Neural progenitor cell (in vitro differentiated cells): ENCODE measurements at regions not wholly inside any gene's neighbourhood (a gene's known extent, or its start where the extent isn't known, plus 50 kb on each side); places are given as distances from the start of the nearest gene placed in this dataset.
"Not testable (repeated sequence)": the region's sequence is repeated elsewhere in the genome, so short reads cannot be mapped to it uniquely, and the experiment has no call there.

ENCODE experiments used
- DNase-seq: peaks from one replicate; pipeline ENCODE4 v3.0.0-alpha.2; 2016; ENCODE audit warnings: low spot score
- H2AFZ ChIP-seq: fragments of 200-600 bp; sonication (generic); replicated peaks from 2 replicates; pipeline ENCODE4 v1.6.1; 2016; ENCODE audit warnings: antibody characterized with exemption
- H3F3A ChIP-seq: fragments of 200-600 bp; sonication (generic); 2 replicates; pipeline ENCODE4 v1.6.1; 2016; ENCODE audit warnings: antibody characterized with exemption, low read depth
- H3K27ac ChIP-seq: fragments of 200-600 bp; sonication (generic); 2 replicates; pipeline ENCODE4 v1.5.1; 2016; ENCODE audit warnings: mild to moderate bottlenecking
- H3K27me3 ChIP-seq: fragments of 200-600 bp; sonication (generic); 2 replicates; pipeline ENCODE4 v1.6.1; 2016; ENCODE audit warnings: mild to moderate bottlenecking, moderate library complexity
- H3K36me3 ChIP-seq: fragments of 200-600 bp; sonication (generic); 2 replicates; pipeline ENCODE4 v1.5.1; 2016
- H3K4me1 ChIP-seq: fragments of 200-600 bp; sonication (generic); 2 replicates; pipeline ENCODE4 v1.6.1; 2016; ENCODE audit warnings: mixed run types
- H3K4me2 ChIP-seq: fragments of 200-600 bp; sonication (generic); 2 replicates; pipeline ENCODE4 v1.6.1; 2016
- H3K4me3 ChIP-seq: fragments of 200-600 bp; sonication (generic); 2 replicates; pipeline ENCODE4 v1.5.1; 2016
- H3K79me2 ChIP-seq: fragments of 200-600 bp; sonication (generic); 2 replicates; pipeline ENCODE4 v1.6.1; 2016; ENCODE audit warnings: low read depth
- H3K9ac ChIP-seq: fragments of 200-600 bp; sonication (generic); 2 replicates; pipeline ENCODE4 v1.6.1; 2016
- H3K9me3 ChIP-seq: fragments of 200-600 bp; sonication (generic); 2 replicates; pipeline ENCODE4 v1.5.1; 2016; ENCODE audit warnings: low read depth
- H4K20me1 ChIP-seq: fragments of 200-600 bp; sonication (generic); 2 replicates; pipeline ENCODE4 v1.6.1; 2016; ENCODE audit warnings: low read depth
- H3K27ac Mint-ChIP-seq: 3 replicates; pipeline ENCODE4 v1.8.0; 2021; ENCODE audit warnings: mixed read lengths
- H3K27me3 Mint-ChIP-seq: 2 replicates; pipeline ENCODE4 v1.8.0; 2022; ENCODE audit warnings: low read depth, mild to moderate bottlenecking, inconsistent platforms, moderate library complexity, mixed read lengths; ENCODE audit not compliant: insufficient read depth
- H3K36me3 Mint-ChIP-seq: 3 replicates; pipeline ENCODE4 v1.8.0; 2021; ENCODE audit warnings: mixed read lengths
- H3K4me1 Mint-ChIP-seq: 3 replicates; pipeline ENCODE4 v1.8.0; 2021; ENCODE audit warnings: mixed read lengths
- H3K4me3 Mint-ChIP-seq: 3 replicates; pipeline ENCODE4 v1.8.0; 2021; ENCODE audit warnings: mild to moderate bottlenecking, moderate library complexity, mixed read lengths
- H3K9me3 Mint-ChIP-seq: 3 replicates; pipeline ENCODE4 v1.8.0; 2020; ENCODE audit warnings: mixed read lengths
- CTCF ChIP-seq: fragments of 200-600 bp; sonication (generic); IDR thresholded peaks from 2 replicates; pipeline ENCODE4 v1.5.1; 2017; ENCODE audit warnings: antibody characterized with exemption, mild to moderate bottlenecking
- EZH2 ChIP-seq: fragments of 200-600 bp; sonication (generic); IDR thresholded peaks from 2 replicates; pipeline ENCODE4 v1.6.1; 2017; ENCODE audit warnings: antibody characterized with exemption, mild to moderate bottlenecking, moderate library complexity
- EZH2phosphoT487 ChIP-seq: fragments of 200-600 bp; sonication (generic); IDR thresholded peaks from 2 replicates; pipeline ENCODE4 v1.6.1; 2017; ENCODE audit warnings: antibody characterized with exemption

GRCh38 chr14:105626651-105627050 is 100.3 kb downstream of the TMEM121 start:
- H3K36me3 Mint-ChIP-seq, H3K9me3 ChIP-seq: not testable (repeated sequence)
- peaks cover 43% of the 10 kb centered on the region for H3K9me3 Mint-ChIP-seq

GRCh38 chr14:105627287-105627686 is 100.9 kb downstream of the TMEM121 start:
- not testable (repeated sequence) for H2AFZ ChIP-seq, H3K4me1 Mint-ChIP-seq, H4K20me1 ChIP-seq, DNase-seq, H3K4me2 ChIP-seq, H3K27me3 ChIP-seq, H3K4me3 Mint-ChIP-seq, H3K79me2 ChIP-seq, H3K27ac Mint-ChIP-seq, H3K9ac ChIP-seq, H3K36me3 Mint-ChIP-seq, H3K36me3 ChIP-seq, H3K27ac ChIP-seq, H3K9me3 ChIP-seq, H3F3A ChIP-seq, H3K4me1 ChIP-seq, H3K4me3 ChIP-seq
- Mint-ChIP-seq H3K27me3 (peaks cover 14% of the 10 kb centered on the region), H3K9me3 (peaks cover 47% of the 10 kb centered on the region)

More at GRCh38 chr14:105626651-105627050, 100.3 kb downstream of the TMEM121 start:
- not testable (repeated sequence) for H3K4me3 Mint-ChIP-seq, H3K4me3 ChIP-seq, DNase-seq, H4K20me1 ChIP-seq, H3K79me2 ChIP-seq, H3K4me1 Mint-ChIP-seq, H3K27ac ChIP-seq, H3K4me2 ChIP-seq, H3K4me1 ChIP-seq, H3K27me3 ChIP-seq, H3F3A ChIP-seq, H3K27ac Mint-ChIP-seq, H3K36me3 ChIP-seq, H2AFZ ChIP-seq, H3K9ac ChIP-seq
- H3K27me3 Mint-ChIP-seq = peaks cover 14% of the 10 kb centered on the region

- Histone ChIP-seq H3K4me3 (no peak overlapping the region), H4K20me1 (no peaks in the 10 kb centered on the region), H3K9me3 (no peaks in the 10 kb centered on the region), H3K27ac (no peak overlapping the region), H3K4me1 (no peaks in the 10 kb centered on the region), H2AFZ (no peak overlapping the region), H3K36me3 (no peaks in the 10 kb centered on the region), H3K27me3 (no peaks in the 10 kb centered on the region), H3K4me2 (no peak overlapping the region), H3K79me2 (no peaks in the 10 kb centered on the region), H3F3A (no peaks in the 10 kb centered on the region), H3K9ac (no peak overlapping the region)
- Mint-ChIP-seq H3K27ac (no peak overlapping the region), H3K9me3 (peaks cover 46% of the 10 kb centered on the region), H3K4me1 (no peaks in the 10 kb centered on the region), H3K36me3 (peaks cover 2% of the 10 kb centered on the region), H3K27me3 (peaks cover 14% of the 10 kb centered on the region), H3K4me3 (no peak overlapping the region)
- DNase-seq = no peak
- TF ChIP-seq EZH2phosphoT487 (no peak), EZH2 (no peak), CTCF (no peak)
Measured at GRCh38 chr14:105627701-105628100, 101.3 kb downstream of the TMEM121 start.

- H3K9me3 ChIP-seq, H3F3A ChIP-seq, H3K9ac ChIP-seq, H3K79me2 ChIP-seq, H3K4me3 Mint-ChIP-seq, H3K36me3 ChIP-seq, H3K4me1 Mint-ChIP-seq, DNase-seq, H4K20me1 ChIP-seq, H3K27ac Mint-ChIP-seq, H3K4me2 ChIP-seq, H3K4me3 ChIP-seq, H3K27me3 ChIP-seq, H3K36me3 Mint-ChIP-seq, H3K27ac ChIP-seq, H2AFZ ChIP-seq, H3K4me1 ChIP-seq: not testable (repeated sequence)
- peaks cover 48% of the 10 kb centered on the region for H3K9me3 Mint-ChIP-seq
- peaks cover 14% of the 10 kb centered on the region for H3K27me3 Mint-ChIP-seq
Measured at GRCh38 chr14:105628126-105628525, 101.7 kb downstream of the TMEM121 start.

GRCh38 chr14:105628531-105629067 is 102.2 kb downstream of the TMEM121 start:
- H3K9me3 Mint-ChIP-seq = peaks cover 52% of the 10 kb centered on the region

GRCh38 chr14:105629091-105629885 is 102.9 kb downstream of the TMEM121 start:
- not testable (repeated sequence) for H3K4me2 ChIP-seq, H3K79me2 ChIP-seq, H3K4me1 Mint-ChIP-seq, H3K4me1 ChIP-seq, H4K20me1 ChIP-seq, H2AFZ ChIP-seq, H3K4me3 ChIP-seq, H3K36me3 ChIP-seq, H3K9ac ChIP-seq, H3K27me3 ChIP-seq, H3K27ac ChIP-seq, H3F3A ChIP-seq, DNase-seq, H3K36me3 Mint-ChIP-seq, H3K9me3 ChIP-seq, H3K4me3 Mint-ChIP-seq, H3K27ac Mint-ChIP-seq
- Mint-ChIP-seq H3K27me3 (peaks cover 14% of the 10 kb centered on the region), H3K9me3 (peaks cover 54% of the 10 kb centered on the region)

More at GRCh38 chr14:105628531-105629067, 102.2 kb downstream of the TMEM121 start:
- H3K4me1 ChIP-seq, H3K9me3 ChIP-seq, H3K36me3 Mint-ChIP-seq, H3K27ac Mint-ChIP-seq, H3K4me1 Mint-ChIP-seq, H3K36me3 ChIP-seq, H2AFZ ChIP-seq, H3K27me3 ChIP-seq, DNase-seq, H3K9ac ChIP-seq, H3K27ac ChIP-seq, H3K4me2 ChIP-seq, H3F3A ChIP-seq, H3K79me2 ChIP-seq, H3K4me3 ChIP-seq, H4K20me1 ChIP-seq, H3K4me3 Mint-ChIP-seq: not testable (repeated sequence)
- peaks cover 14% of the 10 kb centered on the region for H3K27me3 Mint-ChIP-seq
